ENCODE measurements at regions not wholly inside any gene's neighbourhood (a gene's known extent, or its start where the extent isn't known, plus 50 kb on each side); places are given as distances from the start of the nearest gene placed in this dataset.

GRCh38 chr5:93300945-93301344 lies 280.1 kb downstream of the NR2F1-AS1 start:
- TF ChIP-seq POLR2A (IDR thresholded peaks at IDR 0.05) (no peak), CTCF (IDR thresholded peaks at IDR 0.05) (no peak)
